ENCODE measurements at regions not wholly inside any gene's neighbourhood (a gene's known extent, or its start where the extent isn't known, plus 50 kb on each side); places are given as distances from the start of the nearest gene placed in this dataset.

- H3K27me3 ChIP-seq (replicated peaks; ENCODE audit: control insufficient read depth, insufficient read depth, low read length): no peaks in the 10 kb centered on the region
- POLR2A ChIA-PET: no interaction called here
- no peaks in the 10 kb centered on the region for H3K4me1 ChIP-seq
- H3K27me3 Mint-ChIP-seq (ENCODE audit: insufficient read depth, unreplicated experiment): peaks cover 7% of the 10 kb centered on the region
- CTCF ChIA-PET: no interaction called here
- H3K36me3 ChIP-seq (ENCODE audit: control insufficient read depth, insufficient read depth, low read length): no peaks in the 10 kb centered on the region
- H3K9me3 Mint-ChIP-seq (ENCODE audit: unreplicated experiment): no peaks in the 10 kb centered on the region
- no peak for DNase-seq
- H3K36me3 Mint-ChIP-seq (ENCODE audit: insufficient read depth, unreplicated experiment): no peaks in the 10 kb centered on the region
- H3K4me3 ChIP-seq (ENCODE audit: low read depth, low read length): no peak overlapping the region
- no TSS peak for BruUV-seq (replicated peaks)
- no peak for TF ChIP-seq CTCF (IDR thresholded peaks at IDR 0.05; ENCODE audit: insufficient read depth in 1 of 2, low read depth in 1 of 2, low read length in 1 of 2, severe bottlenecking in 1 of 2, unreplicated experiment in 1 of 2)
- intact Hi-C loops (cut with micrococcal nuclease; ENCODE audit: unreplicated experiment): no loop called here
- no peak overlapping the region for H3K4me3 Mint-ChIP-seq (ENCODE audit: unreplicated experiment)
- no peak overlapping the region for H3K27ac Mint-ChIP-seq (ENCODE audit: unreplicated experiment)
- no peaks in the 10 kb centered on the region for H3K4me1 Mint-ChIP-seq (ENCODE audit: low read depth, unreplicated experiment)
- H3K9me3 ChIP-seq: no peaks in the 10 kb centered on the region
Observed at GRCh38 chr14:98853063-98853729, 418.8 kb downstream of the BCL11B start.

- Histone ChIP-seq H3K4me3 (ENCODE audit: low read depth, low read length) (no peak overlapping the region), H3K36me3 (ENCODE audit: control insufficient read depth, insufficient read depth, low read length) (no peaks in the 10 kb centered on the region), H3K9me3 (no peaks in the 10 kb centered on the region), H3K27me3 (replicated peaks; ENCODE audit: control insufficient read depth, insufficient read depth, low read length) (no peaks in the 10 kb centered on the region), H3K4me1 (no peaks in the 10 kb centered on the region)
- ChIA-PET POLR2A (no interaction called here), CTCF (no interaction called here)
- no peak overlapping the region for H3K4me3 Mint-ChIP-seq (ENCODE audit: unreplicated experiment)
- intact Hi-C loops (cut with micrococcal nuclease; ENCODE audit: unreplicated experiment): no loop called here
- no peak for DNase-seq
- no peaks in the 10 kb centered on the region for H3K9me3 Mint-ChIP-seq (ENCODE audit: unreplicated experiment)
- peaks cover 7% of the 10 kb centered on the region for H3K27me3 Mint-ChIP-seq (ENCODE audit: insufficient read depth, unreplicated experiment)
- H3K27ac Mint-ChIP-seq (ENCODE audit: unreplicated experiment): no peak overlapping the region
- no peaks in the 10 kb centered on the region for H3K36me3 Mint-ChIP-seq (ENCODE audit: insufficient read depth, unreplicated experiment)
- TF ChIP-seq CTCF (IDR thresholded peaks at IDR 0.05; ENCODE audit: insufficient read depth in 1 of 2, low read depth in 1 of 2, low read length in 1 of 2, severe bottlenecking in 1 of 2, unreplicated experiment in 1 of 2): no peak
- H3K4me1 Mint-ChIP-seq (ENCODE audit: low read depth, unreplicated experiment): no peaks in the 10 kb centered on the region
- no TSS peak for BruUV-seq (replicated peaks)
Observed at GRCh38 chr14:98855926-98856715, 415.9 kb downstream of the BCL11B start.

GRCh38 chr14:98858158-98858557 lies 413.8 kb downstream of the BCL11B start:
- BruUV-seq (replicated peaks): no TSS peak
- DNase-seq: no peak
- intact Hi-C loops (cut with micrococcal nuclease; ENCODE audit: unreplicated experiment): no loop called here
- Histone ChIP-seq H3K4me1 (no peaks in the 10 kb centered on the region), H3K4me3 (ENCODE audit: low read depth, low read length) (no peak overlapping the region), H3K9me3 (no peaks in the 10 kb centered on the region), H3K27me3 (replicated peaks; ENCODE audit: control insufficient read depth, insufficient read depth, low read length) (no peaks in the 10 kb centered on the region), H3K36me3 (ENCODE audit: control insufficient read depth, insufficient read depth, low read length) (no peaks in the 10 kb centered on the region)
- Mint-ChIP-seq H3K9me3 (ENCODE audit: unreplicated experiment) (no peaks in the 10 kb centered on the region), H3K4me1 (ENCODE audit: low read depth, unreplicated experiment) (no peaks in the 10 kb centered on the region), H3K27ac (ENCODE audit: unreplicated experiment) (no peak overlapping the region), H3K27me3 (ENCODE audit: insufficient read depth, unreplicated experiment) (peaks cover 7% of the 10 kb centered on the region), H3K4me3 (ENCODE audit: unreplicated experiment) (no peak overlapping the region), H3K36me3 (ENCODE audit: insufficient read depth, unreplicated experiment) (no peaks in the 10 kb centered on the region)
- no peak for TF ChIP-seq CTCF (IDR thresholded peaks at IDR 0.05; ENCODE audit: insufficient read depth in 1 of 2, low read depth in 1 of 2, low read length in 1 of 2, severe bottlenecking in 1 of 2, unreplicated experiment in 1 of 2)
- POLR2A ChIA-PET: no interaction called here
- CTCF ChIA-PET: no interaction called here

Measured in Caco-2 (cell line).